ENCODE measurements at regions not wholly inside any gene's neighbourhood (a gene's known extent, or its start where the extent isn't known, plus 50 kb on each side); places are given as distances from the start of the nearest gene placed in this dataset.
"Not testable (repeated sequence)": the region's sequence is repeated elsewhere in the genome, so short reads cannot be mapped to it uniquely, and the experiment has no call there.

DNA sequence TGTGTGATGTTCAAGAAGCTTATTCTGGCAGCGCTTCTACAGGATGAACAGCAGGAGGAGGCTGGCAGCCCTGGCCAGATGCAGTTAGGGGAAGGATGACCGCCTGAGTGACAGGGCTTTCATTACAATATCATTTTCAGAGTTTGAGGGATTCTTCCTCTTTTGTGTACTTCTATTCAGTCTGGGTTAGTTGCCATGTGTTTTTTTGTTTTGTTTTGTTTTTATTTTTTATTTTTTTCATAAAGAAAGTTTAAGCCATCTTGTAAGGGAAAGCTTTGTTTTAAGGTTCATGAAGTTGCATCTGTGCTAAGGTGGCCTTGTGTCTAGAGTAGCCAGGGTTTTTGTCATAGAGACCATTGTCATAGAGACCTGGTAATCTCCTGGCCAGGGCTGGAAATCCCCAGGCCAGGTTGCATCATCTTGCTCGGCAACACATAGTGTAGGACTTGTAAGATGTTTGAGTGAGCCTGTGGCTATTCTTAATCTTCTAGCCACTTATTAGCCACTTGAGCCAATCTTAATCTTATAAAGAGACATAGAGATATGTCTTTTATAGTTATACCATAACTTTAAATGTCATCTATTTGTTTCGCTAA is 230.5 kb upstream of the TMEM229A start:
- Mint-ChIP-seq H3K4me3 (ENCODE audit: low read depth) (no peak overlapping the region), H3K27ac (no peak overlapping the region), H3K27me3 (ENCODE audit: low read depth) (no peaks in the 10 kb centered on the region), H3K9me3 (no peaks in the 10 kb centered on the region), H3K4me1 (ENCODE audit: low read depth) (no peaks in the 10 kb centered on the region), H3K36me3 (ENCODE audit: low read depth) (no peaks in the 10 kb centered on the region)
- no peak for DNase-seq (ENCODE audit: low spot score)
- intact Hi-C loops (cut with micrococcal nuclease) = no loop called here

DNA sequence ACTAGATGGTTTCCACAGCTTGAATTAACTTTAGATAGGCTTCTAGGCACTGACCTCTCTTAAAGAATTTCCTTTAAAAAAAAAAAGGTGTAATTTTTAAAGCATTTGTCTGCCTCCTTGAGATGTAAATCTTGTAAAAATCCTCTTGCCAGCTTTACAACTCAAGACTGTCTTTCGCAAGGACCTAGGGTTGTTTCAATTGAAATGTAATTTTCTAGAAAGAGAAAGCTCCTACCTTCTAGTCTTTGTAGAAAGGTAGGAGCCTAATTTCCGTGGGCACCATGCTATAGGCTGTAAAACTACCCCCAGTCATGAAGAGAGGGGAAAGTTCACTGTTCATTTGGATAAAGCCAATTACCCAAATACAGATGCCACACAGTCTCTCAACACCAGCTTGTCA is 228.8 kb upstream of the TMEM229A start:
- no peaks in the 10 kb centered on the region for H3K9me3 Mint-ChIP-seq
- no peak for DNase-seq (ENCODE audit: low spot score)
- intact Hi-C loops (cut with micrococcal nuclease) = no loop called here

DNA sequence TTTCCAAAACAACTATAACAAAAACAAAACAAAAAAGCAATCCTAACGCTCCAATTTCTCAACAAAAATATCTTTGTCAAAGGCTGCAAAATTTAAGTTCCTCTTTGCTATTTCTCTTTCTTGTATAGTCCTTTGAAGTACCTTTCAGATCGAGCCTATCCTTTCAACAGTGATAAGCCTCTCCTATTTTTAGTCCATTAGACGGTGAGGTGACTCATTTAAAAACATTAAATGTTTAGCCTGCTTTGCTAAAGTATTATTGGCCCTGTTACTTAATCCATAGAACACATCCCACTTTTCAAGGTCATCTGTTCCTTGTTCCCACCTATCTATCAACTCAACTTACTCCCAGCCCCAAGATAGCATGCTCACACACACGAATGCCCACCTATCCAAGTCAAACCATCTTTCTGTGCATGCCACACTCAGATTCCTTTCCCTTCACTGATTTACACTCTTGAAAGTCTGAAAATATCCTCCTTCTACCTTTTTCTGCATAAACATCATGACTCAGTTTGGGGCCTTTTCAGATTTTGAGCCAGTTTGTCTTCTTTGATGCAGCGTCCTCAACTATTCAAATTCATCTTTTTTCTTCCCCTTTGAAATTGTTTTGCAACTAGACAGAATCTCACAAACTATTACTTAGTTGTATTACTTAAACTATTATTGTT is 224.9 kb upstream of the TMEM229A start:
- Mint-ChIP-seq H3K36me3 (ENCODE audit: low read depth) (no peaks in the 10 kb centered on the region), H3K27ac (no peak overlapping the region), H3K4me1 (ENCODE audit: low read depth) (no peaks in the 10 kb centered on the region), H3K4me3 (ENCODE audit: low read depth) (no peak overlapping the region), H3K27me3 (ENCODE audit: low read depth) (no peaks in the 10 kb centered on the region), H3K9me3 (no peaks in the 10 kb centered on the region)
- DNase-seq (ENCODE audit: low spot score) = no peak
- intact Hi-C loops (cut with micrococcal nuclease) = no loop called here

More for the DNA sequence above, 228.8 kb upstream of the TMEM229A start:
- H3K27me3 Mint-ChIP-seq (ENCODE audit: low read depth) = no peaks in the 10 kb centered on the region
- no peak overlapping the region for H3K4me3 Mint-ChIP-seq (ENCODE audit: low read depth)
- no peaks in the 10 kb centered on the region for H3K4me1 Mint-ChIP-seq (ENCODE audit: low read depth)
- H3K27ac Mint-ChIP-seq = no peak overlapping the region
- no peaks in the 10 kb centered on the region for H3K36me3 Mint-ChIP-seq (ENCODE audit: low read depth)

DNA sequence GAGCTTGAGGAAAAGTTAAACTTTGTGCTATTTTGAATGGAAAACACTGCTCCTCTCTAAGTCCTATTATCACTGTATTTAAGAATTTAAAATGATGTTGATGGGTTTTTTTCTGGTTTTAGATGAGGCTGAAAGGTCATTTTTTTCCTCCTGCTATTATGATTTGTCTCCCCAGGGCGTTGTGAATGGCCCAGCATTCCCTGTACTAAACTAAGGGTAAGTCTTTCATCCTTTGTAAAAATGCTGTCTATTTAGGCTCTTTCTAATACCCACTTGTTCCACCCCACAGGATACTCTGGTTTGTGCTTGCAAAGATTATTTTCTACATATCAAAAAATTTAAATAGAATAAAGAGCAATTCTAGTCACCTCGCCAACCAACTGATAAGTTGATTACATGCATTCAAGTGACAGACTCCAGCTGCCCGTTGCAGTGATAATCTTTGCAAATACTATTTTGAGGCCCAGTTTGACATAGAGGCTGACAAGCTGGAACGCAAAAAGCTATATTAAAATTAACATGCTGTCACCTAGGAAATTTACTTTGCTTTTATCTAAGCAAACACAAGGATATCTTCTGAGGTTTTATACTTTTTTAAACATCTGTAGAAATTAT is 222.3 kb upstream of the TMEM229A start:
- no peaks in the 10 kb centered on the region for H3K4me1 Mint-ChIP-seq (ENCODE audit: low read depth)
- H3K27me3 Mint-ChIP-seq (ENCODE audit: low read depth) = no peaks in the 10 kb centered on the region
- no peak overlapping the region for H3K27ac Mint-ChIP-seq
- H3K36me3 Mint-ChIP-seq (ENCODE audit: low read depth) = no peaks in the 10 kb centered on the region
- intact Hi-C loops (cut with micrococcal nuclease) = no loop called here
- no peak for DNase-seq (ENCODE audit: low spot score)
- H3K4me3 Mint-ChIP-seq (ENCODE audit: low read depth) = no peak overlapping the region
- no peaks in the 10 kb centered on the region for H3K9me3 Mint-ChIP-seq

DNA sequence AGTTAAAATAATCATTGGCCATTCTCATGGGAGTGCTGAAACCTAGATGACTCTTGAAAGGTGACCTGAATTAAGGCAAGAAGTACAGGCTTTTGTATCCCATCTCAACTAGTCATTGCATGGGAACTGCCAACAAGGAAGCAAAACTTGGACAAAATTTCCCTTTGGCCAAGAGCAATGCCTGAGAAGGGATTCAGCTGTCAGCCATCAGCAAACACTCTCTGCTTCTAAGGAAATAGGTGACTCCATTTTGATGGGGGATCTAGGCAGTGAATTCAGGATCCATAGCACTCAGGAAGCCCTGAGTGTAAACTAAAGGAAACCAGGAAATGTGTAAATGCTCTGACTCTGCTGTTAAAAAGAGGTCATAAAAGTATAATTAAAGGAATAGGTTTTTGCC is 221.5 kb upstream of the TMEM229A start:
- no peaks in the 10 kb centered on the region for H3K27me3 Mint-ChIP-seq (ENCODE audit: low read depth)
- no peaks in the 10 kb centered on the region for H3K36me3 Mint-ChIP-seq (ENCODE audit: low read depth)
- no peak overlapping the region for H3K4me3 Mint-ChIP-seq (ENCODE audit: low read depth)
- no peaks in the 10 kb centered on the region for H3K4me1 Mint-ChIP-seq (ENCODE audit: low read depth)
- intact Hi-C loops (cut with micrococcal nuclease) = no loop called here
- H3K27ac Mint-ChIP-seq = no peak overlapping the region
- DNase-seq (ENCODE audit: low spot score) = no peak
- H3K9me3 Mint-ChIP-seq = no peaks in the 10 kb centered on the region

DNA sequence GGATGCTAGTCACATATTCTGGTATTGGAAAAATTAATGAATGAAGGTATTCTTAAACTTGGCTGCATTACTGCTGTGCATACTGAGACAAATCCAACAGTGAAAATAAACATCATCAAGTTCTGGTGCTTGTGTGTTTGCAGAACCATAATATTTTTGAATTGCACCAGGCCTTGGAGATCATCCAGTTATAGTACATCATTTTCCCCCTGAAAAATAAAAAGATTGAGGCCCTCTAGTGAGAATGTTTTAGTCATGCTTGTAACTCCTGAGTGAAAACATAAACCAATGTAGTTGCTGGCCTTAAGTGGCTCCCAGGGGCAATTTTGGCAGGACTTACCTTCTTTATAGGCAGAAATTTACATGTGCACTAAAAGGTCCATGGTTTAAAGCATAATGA is 218.8 kb upstream of the TMEM229A start:
- no peaks in the 10 kb centered on the region for H3K4me1 Mint-ChIP-seq (ENCODE audit: low read depth)
- H3K27ac Mint-ChIP-seq = no peak overlapping the region

DNA sequence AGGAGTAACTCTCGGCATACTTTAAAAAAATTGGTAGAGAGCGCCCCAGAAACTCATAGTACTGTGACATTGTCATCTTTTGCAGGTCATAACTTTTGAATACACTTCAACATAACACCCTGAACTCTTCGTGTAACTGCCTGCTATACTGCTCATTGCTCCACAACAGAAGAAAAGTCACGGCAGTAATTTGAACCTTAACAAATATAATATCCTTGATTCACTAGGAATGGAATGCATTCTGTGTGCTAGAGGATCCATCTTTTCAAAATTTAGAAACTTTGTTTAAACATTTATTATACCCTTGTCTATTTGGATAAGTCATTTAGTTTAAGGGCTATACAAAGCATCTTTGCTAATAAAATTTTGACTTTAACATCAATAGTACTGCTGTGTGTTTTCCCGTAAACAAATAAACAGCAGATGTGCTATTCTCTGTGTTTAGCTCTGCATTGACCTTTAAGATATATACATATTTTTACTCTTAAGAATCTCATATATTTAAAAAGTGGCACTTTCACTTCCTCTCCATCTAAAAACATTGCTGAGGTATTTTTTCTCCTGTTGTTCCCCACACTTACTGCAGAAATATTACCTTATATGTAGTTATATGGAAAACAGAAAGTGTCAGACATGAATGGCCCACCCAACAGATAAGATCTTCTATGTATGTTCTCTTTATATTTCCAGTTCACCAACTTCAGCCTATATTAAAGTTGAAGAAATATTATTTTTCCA is 217.6 kb upstream of the TMEM229A start:
- no peak overlapping the region for H3K27ac Mint-ChIP-seq
- H3K36me3 Mint-ChIP-seq (ENCODE audit: low read depth) = no peaks in the 10 kb centered on the region
- H3K4me3 Mint-ChIP-seq (ENCODE audit: low read depth) = no peak overlapping the region
- intact Hi-C loops (cut with micrococcal nuclease) = no loop called here
- no peaks in the 10 kb centered on the region for H3K9me3 Mint-ChIP-seq
- H3K27me3 Mint-ChIP-seq (ENCODE audit: low read depth) = no peaks in the 10 kb centered on the region
- no peak for DNase-seq (ENCODE audit: low spot score)
- no peaks in the 10 kb centered on the region for H3K4me1 Mint-ChIP-seq (ENCODE audit: low read depth)

More for the DNA sequence above, 218.8 kb upstream of the TMEM229A start:
- intact Hi-C loops (cut with micrococcal nuclease) = no loop called here
- H3K4me3 Mint-ChIP-seq (ENCODE audit: low read depth) = no peak overlapping the region
- no peaks in the 10 kb centered on the region for H3K9me3 Mint-ChIP-seq
- no peaks in the 10 kb centered on the region for H3K27me3 Mint-ChIP-seq (ENCODE audit: low read depth)
- H3K36me3 Mint-ChIP-seq (ENCODE audit: low read depth) = no peaks in the 10 kb centered on the region
- no peak for DNase-seq (ENCODE audit: low spot score)

DNA sequence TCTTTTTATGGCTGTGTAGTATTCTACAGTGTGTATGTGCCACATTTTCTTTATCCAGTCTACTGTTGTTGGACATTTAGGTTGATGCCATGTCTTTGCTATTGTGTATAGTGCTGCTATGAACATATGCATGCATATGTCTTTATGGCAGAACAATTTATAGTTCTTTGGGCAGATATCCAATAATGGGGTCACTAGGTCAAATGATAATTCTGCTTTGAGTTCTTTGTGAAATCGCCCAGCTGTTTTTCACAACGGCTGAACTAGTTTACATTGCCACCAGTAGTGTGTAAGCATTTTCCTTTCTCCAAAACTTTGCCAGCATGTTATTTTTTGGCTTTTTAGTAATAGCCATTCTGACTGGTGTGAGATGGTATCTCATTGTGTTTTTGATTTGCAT is 214.8 kb upstream of the TMEM229A start:
- H3K4me1 Mint-ChIP-seq (ENCODE audit: low read depth) = no peaks in the 10 kb centered on the region
- no peak for DNase-seq (ENCODE audit: low spot score)
- intact Hi-C loops (cut with micrococcal nuclease) = no loop called here
- no peaks in the 10 kb centered on the region for H3K27me3 Mint-ChIP-seq (ENCODE audit: low read depth)
- no peaks in the 10 kb centered on the region for H3K36me3 Mint-ChIP-seq (ENCODE audit: low read depth)
- H3K27ac Mint-ChIP-seq = no peak overlapping the region
- no peaks in the 10 kb centered on the region for H3K9me3 Mint-ChIP-seq
- no peak overlapping the region for H3K4me3 Mint-ChIP-seq (ENCODE audit: low read depth)

DNA sequence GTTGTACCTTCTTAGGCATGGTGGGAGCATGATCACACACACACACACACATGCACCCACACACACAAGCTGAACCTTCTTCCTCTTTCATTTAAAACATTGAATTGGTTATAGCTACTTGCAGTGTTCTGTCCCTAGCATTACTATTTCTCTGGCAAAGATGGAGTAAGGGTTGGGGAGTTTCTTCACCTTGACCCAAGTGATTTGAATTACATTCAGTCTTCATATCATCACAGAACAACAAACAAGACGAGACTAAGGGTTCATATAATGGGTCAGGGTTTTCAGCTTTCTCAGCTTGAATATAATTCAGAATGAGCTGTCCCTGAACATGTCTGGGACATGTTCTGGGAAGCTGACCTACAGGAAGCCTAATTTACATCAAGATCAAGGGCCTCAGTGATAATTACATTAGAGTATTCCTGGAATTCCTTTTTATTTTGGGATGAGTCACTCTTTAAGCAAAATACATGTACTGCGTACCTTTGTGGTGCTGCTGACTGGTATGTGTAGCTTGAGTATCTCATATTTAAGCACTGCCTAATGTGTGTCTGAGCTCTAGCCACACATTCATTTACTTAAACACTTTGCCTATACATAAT is 213.5 kb upstream of the TMEM229A start:
- H3K36me3 Mint-ChIP-seq (ENCODE audit: low read depth) = no peaks in the 10 kb centered on the region
- no peak overlapping the region for H3K4me3 Mint-ChIP-seq (ENCODE audit: low read depth)
- DNase-seq (ENCODE audit: low spot score) = no peak
- no peaks in the 10 kb centered on the region for H3K4me1 Mint-ChIP-seq (ENCODE audit: low read depth)
- no peak overlapping the region for H3K27ac Mint-ChIP-seq
- no peaks in the 10 kb centered on the region for H3K9me3 Mint-ChIP-seq
- H3K27me3 Mint-ChIP-seq (ENCODE audit: low read depth) = no peaks in the 10 kb centered on the region
- intact Hi-C loops (cut with micrococcal nuclease) = no loop called here

DNA sequence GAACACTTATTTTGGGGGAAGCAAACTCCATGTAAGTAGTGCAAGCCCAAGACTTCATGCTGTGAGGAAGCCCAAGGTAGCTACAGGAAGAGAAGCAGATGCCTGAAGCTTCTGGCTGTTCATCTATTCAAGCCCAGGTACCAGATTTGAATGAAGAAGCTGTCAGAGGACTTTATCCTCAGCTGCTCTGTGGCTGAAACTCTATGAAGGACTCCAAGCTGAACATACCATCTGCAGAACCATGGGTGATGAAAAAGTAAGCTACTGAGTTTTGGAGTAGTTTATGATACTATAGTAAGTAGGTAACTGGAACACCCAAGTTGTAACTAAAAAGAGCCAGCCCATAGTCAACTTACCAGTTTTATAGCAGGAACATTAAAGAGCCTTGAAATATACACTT is 211.6 kb upstream of the TMEM229A start:
- H3K4me3 Mint-ChIP-seq (ENCODE audit: low read depth); H3K4me1 Mint-ChIP-seq (ENCODE audit: low read depth); H3K27ac Mint-ChIP-seq; H3K36me3 Mint-ChIP-seq (ENCODE audit: low read depth); H3K27me3 Mint-ChIP-seq (ENCODE audit: low read depth); DNase-seq (ENCODE audit: low spot score); H3K9me3 Mint-ChIP-seq; intact Hi-C loops (cut with micrococcal nuclease): not testable (repeated sequence)

DNA sequence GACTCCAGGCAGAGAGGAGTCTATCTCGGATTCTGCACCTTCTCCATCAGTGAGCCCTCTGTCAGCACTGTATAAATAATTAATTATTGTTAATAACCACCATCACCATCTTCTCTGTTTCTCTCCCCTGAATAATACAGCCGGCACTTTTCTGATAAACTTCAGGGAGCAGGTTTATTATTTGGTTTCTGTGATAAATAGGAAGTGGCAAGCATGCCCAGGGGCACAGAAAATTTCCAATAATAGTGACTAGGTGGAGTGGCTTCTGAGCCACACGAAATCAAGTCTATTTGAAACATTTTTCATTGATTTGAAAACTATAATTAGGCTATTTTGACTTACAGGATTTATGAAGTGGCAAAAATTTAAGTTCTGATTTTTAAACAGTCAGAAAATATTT is 186.8 kb upstream of the TMEM229A start:
- Mint-ChIP-seq H3K36me3 (ENCODE audit: low read depth) (no peaks in the 10 kb centered on the region), H3K4me3 (ENCODE audit: low read depth) (no peak overlapping the region), H3K27me3 (ENCODE audit: low read depth) (no peaks in the 10 kb centered on the region), H3K27ac (no peak overlapping the region), H3K9me3 (peaks cover 18% of the 10 kb centered on the region), H3K4me1 (ENCODE audit: low read depth) (no peaks in the 10 kb centered on the region)
- DNase-seq (ENCODE audit: low spot score) = no peak
- intact Hi-C loops (cut with micrococcal nuclease) = no loop called here

DNA sequence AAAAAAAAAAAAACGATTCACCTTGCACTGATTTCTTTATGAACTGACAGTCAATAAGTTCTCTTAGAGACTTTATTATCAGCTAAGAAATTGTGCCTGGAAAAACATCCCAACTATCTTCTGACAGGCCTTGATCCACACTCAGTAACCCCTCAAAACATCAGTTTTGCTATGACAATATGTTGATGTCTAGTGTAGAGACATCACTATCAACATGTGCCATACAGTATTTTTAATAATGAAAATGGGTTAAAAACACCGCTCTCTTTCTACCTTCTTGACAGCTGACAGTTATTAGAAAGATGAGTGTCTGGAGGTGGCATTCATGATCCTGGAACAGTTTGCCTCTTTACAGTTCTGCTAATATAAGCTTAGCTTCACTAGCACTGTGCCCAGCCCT is 175.8 kb upstream of the TMEM229A start:
- Mint-ChIP-seq H3K36me3 (ENCODE audit: low read depth) (no peaks in the 10 kb centered on the region), H3K4me3 (ENCODE audit: low read depth) (no peak overlapping the region), H3K9me3 (no peaks in the 10 kb centered on the region), H3K27me3 (ENCODE audit: low read depth) (no peaks in the 10 kb centered on the region), H3K4me1 (ENCODE audit: low read depth) (no peaks in the 10 kb centered on the region), H3K27ac (no peak overlapping the region)
- intact Hi-C loops (cut with micrococcal nuclease) = no loop called here
- DNase-seq (ENCODE audit: low spot score) = no peak

DNA sequence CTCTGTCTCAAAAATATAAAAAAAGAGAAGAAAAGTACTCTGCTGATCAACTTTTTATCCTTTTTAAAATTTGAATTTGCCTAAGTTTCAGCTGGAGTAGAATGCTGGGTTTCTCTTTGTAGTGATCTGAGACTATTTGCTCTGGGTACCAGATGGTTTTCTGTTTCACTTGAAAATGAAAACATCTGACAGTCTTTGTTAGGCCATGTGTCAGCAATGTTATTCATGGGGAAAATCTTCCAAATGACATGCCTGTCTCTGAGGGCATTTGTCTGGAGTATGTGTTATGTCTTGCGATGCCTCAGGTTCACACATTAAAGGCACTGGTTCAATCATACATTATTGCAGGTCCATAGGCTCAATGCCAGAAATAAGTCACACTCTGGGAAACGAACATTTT is 175.3 kb upstream of the TMEM229A start:
- no peak overlapping the region for H3K4me3 Mint-ChIP-seq (ENCODE audit: low read depth)
- intact Hi-C loops (cut with micrococcal nuclease) = no loop called here
- H3K9me3 Mint-ChIP-seq = no peaks in the 10 kb centered on the region
- H3K27ac Mint-ChIP-seq = no peak overlapping the region
- no peaks in the 10 kb centered on the region for H3K36me3 Mint-ChIP-seq (ENCODE audit: low read depth)
- DNase-seq (ENCODE audit: low spot score) = no peak
- H3K27me3 Mint-ChIP-seq (ENCODE audit: low read depth) = no peaks in the 10 kb centered on the region
- no peaks in the 10 kb centered on the region for H3K4me1 Mint-ChIP-seq (ENCODE audit: low read depth)
